Stomach (tissue), 4 donors: ENCODE measurements at regions not wholly inside any gene's neighbourhood (a gene's known extent, or its start where the extent isn't known, plus 50 kb on each side); places are given as distances from the start of the nearest gene placed in this dataset.

Source experiments
- POLR2AphosphoS5 ChIP-seq, 3 donors: sonication (generic); formaldehyde crosslinking; IDR thresholded peaks; one replicate each; pipeline ENCODE4 v1.6.1; 2016; ENCODE audit warnings: antibody characterized with exemption in 3 of 3
- TF ChIP-seq, protein P1 (sequence below), 7 experiments: fragments of 450-650 bp in 4 of 7; fragments of 200-600 bp in 3 of 7; sonication (generic) in 3 of 7; IDR thresholded peaks; one replicate each; pipeline ENCODE4 v1.5.1; 2016 to 2019; ENCODE audit warnings: antibody characterized with exemption in 7 of 7, control low read depth in 2 of 7, mild to moderate bottlenecking in 1 of 7

DNA sequence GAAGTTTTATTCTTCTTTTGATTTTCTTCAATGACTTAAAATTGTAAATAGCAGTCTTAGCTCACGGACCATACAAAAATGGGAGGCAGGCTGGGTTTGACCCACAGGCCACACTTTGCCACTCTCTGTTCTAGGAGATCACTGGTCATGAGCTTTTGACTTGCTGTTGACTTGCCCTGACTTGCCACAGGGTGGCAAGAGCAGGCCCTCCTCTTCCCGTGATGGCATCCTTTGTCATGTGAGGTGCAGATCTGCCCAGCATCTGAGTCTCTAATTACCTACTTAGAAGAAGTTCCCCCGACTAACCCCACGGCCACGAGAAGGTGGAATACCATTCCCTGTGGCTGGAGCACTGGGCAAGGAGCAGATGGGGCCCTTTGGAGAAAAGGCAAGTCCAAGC lies 81.0 kb upstream of the SCAF11 start:
- no peak for TF ChIP-seq POLR2AphosphoS5 (IDR thresholded peaks at IDR 0.05)
- TF ChIP-seq, protein P1, sequence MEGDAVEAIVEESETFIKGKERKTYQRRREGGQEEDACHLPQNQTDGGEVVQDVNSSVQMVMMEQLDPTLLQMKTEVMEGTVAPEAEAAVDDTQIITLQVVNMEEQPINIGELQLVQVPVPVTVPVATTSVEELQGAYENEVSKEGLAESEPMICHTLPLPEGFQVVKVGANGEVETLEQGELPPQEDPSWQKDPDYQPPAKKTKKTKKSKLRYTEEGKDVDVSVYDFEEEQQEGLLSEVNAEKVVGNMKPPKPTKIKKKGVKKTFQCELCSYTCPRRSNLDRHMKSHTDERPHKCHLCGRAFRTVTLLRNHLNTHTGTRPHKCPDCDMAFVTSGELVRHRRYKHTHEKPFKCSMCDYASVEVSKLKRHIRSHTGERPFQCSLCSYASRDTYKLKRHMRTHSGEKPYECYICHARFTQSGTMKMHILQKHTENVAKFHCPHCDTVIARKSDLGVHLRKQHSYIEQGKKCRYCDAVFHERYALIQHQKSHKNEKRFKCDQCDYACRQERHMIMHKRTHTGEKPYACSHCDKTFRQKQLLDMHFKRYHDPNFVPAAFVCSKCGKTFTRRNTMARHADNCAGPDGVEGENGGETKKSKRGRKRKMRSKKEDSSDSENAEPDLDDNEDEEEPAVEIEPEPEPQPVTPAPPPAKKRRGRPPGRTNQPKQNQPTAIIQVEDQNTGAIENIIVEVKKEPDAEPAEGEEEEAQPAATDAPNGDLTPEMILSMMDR (IDR thresholded peaks at IDR 0.05) = no peak
